COLO668 (cell line): ENCODE measurements at regions not wholly inside any gene's neighbourhood (a gene's known extent, or its start where the extent isn't known, plus 50 kb on each side); places are given as distances from the start of the nearest gene placed in this dataset.
"Not testable (repeated sequence)": the region's sequence is repeated elsewhere in the genome, so short reads cannot be mapped to it uniquely, and the experiment has no call there.

Source experiments
- DNase-seq: peaks from one replicate; lab custom pipeline; 2025; ENCODE audit not compliant: unreplicated experiment; lab: John Stamatoyannopoulos, UW

- DNase-seq = not testable (repeated sequence)
Measured at GRCh38 chr15:20102862-20103261, 438.7 kb downstream of the GOLGA6L6 start.

GRCh38 chr15:20102209-20102608, 439.4 kb downstream of the GOLGA6L6 start:
- DNase-seq = not testable (repeated sequence)

DNA sequence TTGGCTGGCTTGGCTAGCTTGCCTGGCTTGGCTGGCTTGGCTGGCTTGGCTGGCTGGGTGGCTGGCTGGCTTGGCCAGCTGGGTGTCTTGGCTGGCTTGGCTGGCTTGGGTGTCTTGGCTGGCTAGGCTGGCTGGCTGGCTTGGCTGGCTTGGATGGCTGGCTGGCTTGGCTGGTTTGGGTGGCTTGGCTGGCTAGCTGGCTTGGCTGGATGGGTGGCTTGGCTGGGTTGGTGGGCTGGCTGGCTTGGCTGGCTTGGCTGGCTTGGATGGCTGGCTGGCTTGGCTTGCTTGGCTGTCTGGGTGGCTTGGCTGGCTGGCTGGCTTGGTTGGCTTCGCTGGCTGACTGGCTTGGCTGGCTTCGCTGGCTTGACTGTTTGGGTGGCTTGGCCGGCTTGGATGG, 440.3 kb downstream of the GOLGA6L6 start:
- DNase-seq = not testable (repeated sequence)

DNA sequence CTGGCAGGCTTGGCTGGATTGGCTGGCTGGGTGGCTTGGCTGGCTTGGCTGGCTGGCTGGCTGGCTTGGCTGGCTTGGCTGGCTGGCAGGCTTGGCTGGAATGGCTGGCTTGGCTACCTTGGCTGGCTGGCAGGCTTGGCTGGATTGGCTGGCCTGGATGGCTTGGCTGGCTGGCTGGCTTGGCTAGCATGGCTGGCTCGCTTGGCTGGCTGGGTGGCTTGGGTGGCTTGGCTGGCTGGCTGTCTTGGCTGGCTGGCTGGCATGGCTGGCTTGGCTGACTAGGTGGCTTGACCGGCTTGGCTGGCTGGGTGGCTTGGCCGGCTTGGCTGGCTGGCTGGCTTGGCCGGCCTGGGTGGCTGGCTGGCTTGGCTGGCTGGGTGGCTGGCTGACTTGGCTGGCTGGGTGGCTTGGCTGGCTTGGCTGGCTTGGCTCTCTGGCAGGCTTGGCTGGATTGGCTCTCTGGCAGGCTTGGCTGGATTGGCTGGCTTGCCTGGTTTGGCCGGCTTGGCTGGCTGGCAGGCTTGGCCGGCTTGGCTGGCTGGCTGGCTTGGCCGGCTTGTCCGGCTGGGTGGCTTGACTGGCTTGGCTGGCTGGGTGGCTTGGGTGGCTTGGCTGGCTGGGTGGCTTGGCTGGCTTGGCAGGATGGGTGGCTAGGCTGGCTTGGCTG, 440.9 kb downstream of the GOLGA6L6 start:
- DNase-seq = not testable (repeated sequence)

DNA sequence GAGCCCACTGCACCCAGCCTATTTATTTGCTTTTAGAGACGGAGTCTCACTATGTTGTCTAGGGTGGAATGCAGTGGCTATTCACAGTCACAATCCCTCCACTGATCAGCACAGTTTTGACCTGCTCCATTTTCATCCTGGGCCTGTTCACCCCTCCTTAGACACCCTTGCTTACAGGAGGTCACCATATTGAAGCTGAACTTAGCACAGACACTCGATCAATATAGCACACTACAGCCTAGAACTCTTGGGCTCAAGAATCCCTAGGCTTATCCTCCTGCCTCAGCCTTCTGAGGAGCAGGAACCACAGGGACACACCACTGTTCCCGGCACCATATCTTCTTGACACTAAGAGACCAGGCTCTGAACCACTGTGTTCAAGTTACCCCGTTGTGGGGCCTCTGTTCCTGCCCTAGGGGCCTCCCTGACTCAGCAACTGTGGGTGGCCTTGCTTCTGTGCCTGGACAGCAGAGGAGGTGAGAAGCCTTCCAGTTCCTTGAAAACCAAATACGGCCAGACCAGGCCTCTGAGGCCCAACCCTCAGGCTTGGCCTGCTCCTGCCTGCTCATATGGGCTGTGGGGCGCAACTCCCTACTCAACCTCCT, 445.8 kb downstream of the GOLGA6L6 start:
- DNase-seq = not testable (repeated sequence)

- not testable (repeated sequence) for DNase-seq
Measured at GRCh38 chr15:20089541-20089940, 452.1 kb downstream of the GOLGA6L6 start.

- not testable (repeated sequence) for DNase-seq
Measured at GRCh38 chr15:20084026-20084425, 457.6 kb downstream of the GOLGA6L6 start.

GRCh38 chr15:20074082-20074481, 467.5 kb downstream of the GOLGA6L6 start:
- not testable (repeated sequence) for DNase-seq

DNA sequence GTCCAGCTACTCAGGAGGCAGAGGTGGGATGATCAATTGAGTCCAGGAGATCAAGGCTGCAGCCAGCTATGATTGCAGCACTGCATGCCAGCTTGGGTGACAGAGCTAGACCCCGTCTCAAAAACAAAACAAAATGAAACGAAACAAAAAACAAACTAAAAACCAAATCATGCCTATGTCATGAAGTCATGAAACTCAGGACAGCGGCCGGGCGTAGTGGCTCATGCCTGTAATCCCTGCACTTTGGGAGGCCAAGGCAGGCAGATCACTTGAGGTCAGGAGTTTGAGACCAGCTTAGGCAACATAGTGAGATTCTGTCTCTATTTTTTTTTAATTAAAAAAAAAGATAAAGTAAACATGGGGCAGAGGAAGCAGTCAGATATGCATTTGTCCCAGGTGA, 472.6 kb downstream of the GOLGA6L6 start:
- DNase-seq = not testable (repeated sequence)

DNA sequence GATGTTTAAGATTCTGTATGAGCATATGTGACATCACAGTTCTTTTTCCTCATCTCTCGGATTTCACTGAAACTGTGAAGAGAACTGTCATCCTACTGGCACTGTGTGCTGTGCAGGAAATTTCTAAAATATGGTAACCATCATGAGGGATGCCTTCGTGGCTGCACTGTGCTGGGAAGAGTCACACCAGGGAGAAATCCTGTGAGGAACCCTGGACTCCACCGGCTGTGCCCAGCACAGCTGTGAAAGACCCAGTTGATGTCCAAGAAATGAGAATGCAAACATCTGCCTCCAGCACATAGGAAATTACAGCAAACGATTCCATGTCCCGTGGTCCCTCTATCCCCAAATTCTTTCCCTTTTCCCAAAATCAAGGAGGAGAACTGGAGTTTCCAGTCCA, 475.4 kb downstream of the GOLGA6L6 start:
- DNase-seq = not testable (repeated sequence)

- DNase-seq = not testable (repeated sequence)
Measured at GRCh38 chr15:20065508-20065907, 476.1 kb downstream of the GOLGA6L6 start.

DNA sequence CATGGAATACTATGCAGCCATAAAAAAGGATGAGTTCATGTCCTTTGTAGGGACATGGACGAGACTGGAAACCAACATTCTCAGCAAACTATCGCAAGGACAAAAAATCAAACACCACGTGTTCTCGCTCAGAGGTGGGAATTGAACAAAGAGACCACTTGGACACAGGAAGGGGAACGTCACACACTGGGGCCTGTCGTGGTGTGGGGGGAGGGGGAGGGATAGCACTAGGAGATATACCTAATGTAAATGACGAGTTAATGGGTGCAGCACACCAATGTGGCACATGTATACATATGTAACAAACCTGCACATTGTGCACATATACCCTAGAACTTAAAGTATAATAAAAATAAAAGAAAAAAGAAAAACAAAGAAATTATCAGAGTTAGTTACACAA, 478.4 kb downstream of the GOLGA6L6 start:
- not testable (repeated sequence) for DNase-seq

DNA sequence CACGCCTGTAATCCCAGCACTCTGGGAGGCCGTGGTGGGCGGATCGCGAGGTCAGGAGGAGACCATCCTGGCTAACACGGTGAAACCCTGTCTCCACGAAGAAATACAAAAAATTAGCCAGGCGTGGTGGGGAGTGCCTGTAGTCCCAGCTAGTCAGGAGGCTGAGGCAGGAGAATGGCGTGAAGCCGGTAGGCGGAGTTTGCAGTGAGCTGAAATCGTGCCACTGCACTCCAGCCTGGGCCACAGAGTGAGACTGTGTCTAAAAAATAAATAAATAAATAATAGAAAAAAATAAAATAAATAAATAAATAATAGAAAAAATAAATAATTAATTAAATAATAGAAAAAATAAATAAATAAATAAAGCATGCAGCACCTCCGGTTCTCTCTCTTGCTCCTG, 480.8 kb downstream of the GOLGA6L6 start:
- DNase-seq = not testable (repeated sequence)

- not testable (repeated sequence) for DNase-seq
Measured at GRCh38 chr15:20056871-20057270, 484.7 kb downstream of the GOLGA6L6 start.

DNA sequence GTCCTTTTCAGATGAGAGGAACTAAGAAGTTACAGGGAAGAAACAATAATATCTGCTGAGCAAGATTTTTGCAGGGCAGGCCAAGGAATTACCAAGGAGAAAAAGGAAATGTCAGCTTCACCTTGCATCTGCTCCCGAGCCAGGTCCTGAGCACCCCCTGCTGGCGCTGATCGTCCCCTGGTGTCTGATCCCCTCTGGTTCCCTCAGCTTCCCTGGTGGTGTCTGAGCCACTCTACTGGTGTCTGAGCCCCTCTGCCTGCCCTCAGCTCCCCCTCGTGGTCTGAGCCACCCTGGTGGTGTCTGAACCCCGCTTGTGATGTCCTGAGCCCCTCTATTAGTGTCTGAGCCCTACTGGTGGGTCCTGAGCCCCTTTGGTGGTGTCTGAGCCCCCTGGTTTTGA, 485.7 kb downstream of the GOLGA6L6 start:
- not testable (repeated sequence) for DNase-seq

DNA sequence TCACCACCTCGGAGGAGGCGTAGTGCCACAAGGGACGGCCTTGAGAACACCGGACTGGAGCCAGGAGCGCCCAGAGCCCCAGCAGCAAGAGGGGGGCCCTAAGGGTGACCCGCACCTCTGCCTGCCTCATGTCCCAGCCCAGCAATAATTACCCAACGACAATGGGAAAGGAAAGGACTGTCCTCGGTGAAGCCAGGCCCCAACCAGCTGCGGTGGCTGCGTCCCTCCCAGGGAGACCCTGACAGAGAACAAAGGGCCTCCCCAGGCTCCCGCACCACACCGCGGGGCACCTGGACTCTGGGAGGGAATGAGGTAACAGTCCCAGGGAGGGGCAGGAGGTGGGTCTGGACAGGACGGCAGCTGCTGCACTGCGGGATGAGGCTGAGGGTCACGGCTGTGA, 493.4 kb downstream of the GOLGA6L6 start:
- DNase-seq = not testable (repeated sequence)

DNA sequence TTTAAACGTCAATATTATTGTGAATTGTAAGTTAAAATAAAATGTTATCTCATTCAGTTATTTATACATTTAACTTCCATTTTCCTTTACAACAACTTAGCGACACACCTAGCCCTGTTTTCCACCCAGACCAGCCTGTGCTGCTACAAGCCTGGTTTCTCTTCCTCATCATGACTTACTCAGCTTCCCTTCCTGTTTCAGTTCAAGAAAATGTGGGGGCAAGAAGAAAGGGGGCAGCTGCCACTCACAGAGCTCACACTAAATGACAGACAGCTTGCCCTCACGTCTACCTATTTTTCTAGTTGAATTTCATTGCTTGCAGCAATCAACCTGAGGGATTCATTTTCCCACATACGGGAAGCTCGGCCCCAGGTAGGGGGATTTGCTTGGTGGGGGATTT, 496.4 kb downstream of the GOLGA6L6 start:
- DNase-seq = not testable (repeated sequence)

DNA sequence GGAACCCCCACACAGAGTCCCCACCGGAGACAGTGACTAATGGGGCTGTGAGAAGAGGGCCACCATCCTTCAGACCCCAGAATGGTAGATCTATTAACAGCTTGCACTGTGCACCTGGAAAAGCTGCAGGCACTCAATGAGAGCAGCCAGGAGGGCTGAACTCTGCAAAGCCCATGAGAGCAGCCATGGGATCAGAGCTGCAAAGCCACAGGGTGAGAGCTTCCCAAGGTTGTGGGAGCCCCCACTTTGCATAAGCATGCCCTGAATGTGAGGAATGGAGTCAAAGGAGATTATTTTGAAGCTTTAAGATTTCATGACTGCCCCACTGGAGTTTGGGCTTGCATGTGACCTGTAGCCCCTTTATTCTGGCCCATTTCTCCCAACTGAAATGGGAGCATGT, 500.9 kb downstream of the GOLGA6L6 start:
- DNase-seq = not testable (repeated sequence)

DNA sequence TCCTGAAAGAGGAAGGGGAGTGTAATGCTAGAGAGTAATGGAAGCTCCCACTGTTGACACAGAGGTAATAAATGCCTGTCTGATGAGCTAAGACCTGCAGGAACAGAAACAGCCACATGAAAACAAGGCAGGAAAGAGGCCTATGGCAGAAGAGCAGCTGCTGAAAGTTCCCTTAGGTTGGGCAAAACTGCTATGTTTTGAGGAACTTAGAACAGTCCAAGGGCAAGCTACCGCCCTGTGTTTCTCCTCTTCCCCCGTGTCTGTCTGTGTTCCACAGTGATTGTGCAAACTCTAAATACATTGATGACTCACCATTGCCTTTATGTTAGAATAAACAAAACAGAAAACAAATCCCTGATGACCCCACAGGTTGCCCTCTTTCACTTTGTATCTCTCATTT, 516.6 kb downstream of the GOLGA6L6 start:
- DNase-seq = not testable (repeated sequence)

- DNase-seq = not testable (repeated sequence)
Measured at GRCh38 chr15:20022349-20022748, 519.3 kb downstream of the GOLGA6L6 start.

DNA sequence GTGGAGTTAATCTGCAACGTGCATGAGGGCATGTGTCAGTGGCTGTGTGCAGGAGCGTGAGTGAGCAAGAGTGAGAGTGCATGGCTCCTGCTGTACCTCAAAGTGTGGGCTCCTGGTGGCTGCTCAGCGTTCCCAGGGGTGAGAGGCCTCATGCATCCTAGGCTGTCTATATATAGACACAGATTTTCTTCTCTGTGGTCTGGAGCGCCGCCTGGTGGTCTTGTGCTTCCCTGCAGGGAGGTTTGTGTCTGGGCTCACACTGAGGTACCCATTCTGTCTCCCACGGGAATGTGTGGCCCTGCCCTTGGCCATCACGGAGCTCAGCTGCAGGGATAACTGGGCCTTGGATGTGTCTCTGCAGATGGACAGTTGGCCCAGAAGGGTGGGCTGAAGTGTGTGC, 520.2 kb downstream of the GOLGA6L6 start:
- not testable (repeated sequence) for DNase-seq

DNA sequence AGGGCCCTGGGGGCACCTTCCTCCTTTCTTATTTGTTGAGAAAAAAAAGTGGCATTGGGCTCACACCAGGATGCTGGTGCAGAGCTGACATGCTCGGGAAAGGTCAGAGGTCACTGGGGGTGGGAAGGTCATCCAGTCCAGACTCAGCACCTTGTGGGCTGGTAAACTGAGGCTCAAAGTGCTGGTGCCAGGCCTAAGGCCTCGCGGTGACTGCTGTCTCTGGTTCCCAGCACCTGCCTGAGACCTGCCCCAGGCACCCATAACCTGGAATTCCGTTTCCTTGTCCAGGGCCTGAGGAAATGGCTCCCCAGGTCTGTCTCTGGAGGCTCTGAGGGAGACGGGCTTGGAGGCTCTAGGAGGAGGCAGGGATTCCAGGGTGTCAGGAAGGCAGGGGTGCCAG, 521.0 kb downstream of the GOLGA6L6 start:
- DNase-seq = not testable (repeated sequence)

DNA sequence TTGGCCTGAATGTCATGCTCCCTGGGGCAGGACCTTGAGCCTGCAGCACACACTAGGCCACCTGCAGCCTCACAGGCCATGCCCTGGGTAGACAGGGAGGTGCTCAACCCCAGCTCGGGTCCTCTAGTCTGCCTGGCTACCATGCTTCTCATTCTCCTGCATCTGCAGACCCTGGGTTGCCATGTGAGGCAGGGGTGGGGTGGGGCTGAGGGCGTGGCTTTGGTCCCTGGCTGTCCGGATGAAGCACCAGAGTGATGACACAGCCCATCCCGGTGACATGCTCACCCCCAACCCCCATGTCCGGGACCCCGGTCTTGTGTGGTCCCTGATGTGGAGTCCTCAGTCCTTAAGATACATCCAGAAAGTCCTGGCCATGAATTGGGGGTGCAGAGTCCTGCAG, 521.8 kb downstream of the GOLGA6L6 start:
- DNase-seq = not testable (repeated sequence)
